ENCODE measurements at regions not wholly inside any gene's neighbourhood (a gene's known extent, or its start where the extent isn't known, plus 50 kb on each side); places are given as distances from the start of the nearest gene placed in this dataset.

- no peak for TF ChIP-seq HMGXB3 (CRISPR knock-in tag; IDR thresholded peaks at IDR 0.05; ENCODE audit: borderline replicate concordance)
- peak; percentile 69 for TF ChIP-seq ARID3A (IDR thresholded peaks at IDR 0.05; ENCODE audit: low read depth, low read length)
- TF ChIP-seq BCLAF1 (IDR thresholded peaks at IDR 0.05), result no peak
- TF ChIP-seq FOXA1 (IDR thresholded peaks at IDR 0.05), result no peak
- TF ChIP-seq FOXA1 (CRISPR knock-in tag; IDR thresholded peaks at IDR 0.05), result peak; percentile 63
- TF ChIP-seq TBX2 (CRISPR knock-in tag; IDR thresholded peaks at IDR 0.05; ENCODE audit: borderline replicate concordance), result peak; percentile 40; the same call in 1 of the 2 replicates
Observed at GRCh38 chr2:39504790-39505335, 67.8 kb upstream of the MAP4K3 start (continued).
